Fibroblast of the aortic adventitia (primary cell): ENCODE measurements at regions not wholly inside any gene's neighbourhood (a gene's known extent, or its start where the extent isn't known, plus 50 kb on each side); places are given as distances from the start of the nearest gene placed in this dataset.

Experiments
- DNase-seq: peaks from one replicate; pipeline ENCODE4 v3.0.0-alpha.2; 2010; ENCODE audit warnings: low read depth
- H3K4me3 ChIP-seq: 2 replicates; pipeline ENCODE4 v1.5.1; 2011; ENCODE audit warnings: low read depth, mild to moderate bottlenecking, control low read depth, low read length, moderate library complexity
- CTCF ChIP-seq: IDR thresholded peaks from 2 replicates; pipeline ENCODE4 v1.5.1; 2011; ENCODE audit warnings: mild to moderate bottlenecking, low read length, control low read depth, inconsistent platforms; ENCODE audit not compliant: insufficient read depth

GRCh38 chr1:90612033-90612432 lies 105.1 kb downstream of the BARHL2 start:
- TF ChIP-seq CTCF, result no peak
- no peak overlapping the region for H3K4me3 ChIP-seq
- DNase-seq, result no peak

GRCh38 chr1:90607736-90608135 lies 109.4 kb downstream of the BARHL2 start:
- no peak overlapping the region for H3K4me3 ChIP-seq
- DNase-seq, result no peak

GRCh38 chr1:90605070-90605469 lies 112.0 kb downstream of the BARHL2 start:
- no peak for TF ChIP-seq CTCF
- no peak overlapping the region for H3K4me3 ChIP-seq
- no peak for DNase-seq

More at GRCh38 chr1:90607736-90608135, 109.4 kb downstream of the BARHL2 start:
- TF ChIP-seq CTCF, result no peak

GRCh38 chr1:90593312-90593711 lies 123.8 kb downstream of the BARHL2 start:
- no peak for DNase-seq
- no peak for TF ChIP-seq CTCF
- H3K4me3 ChIP-seq, result no peak overlapping the region

GRCh38 chr1:90591970-90592356 lies 125.1 kb downstream of the BARHL2 start:
- no peak for TF ChIP-seq CTCF
- no peak for DNase-seq
- no peak overlapping the region for H3K4me3 ChIP-seq

GRCh38 chr1:90591355-90591969 lies 125.6 kb downstream of the BARHL2 start:
- no peak overlapping the region for H3K4me3 ChIP-seq
- TF ChIP-seq CTCF, result no peak
- no peak for DNase-seq

- no peak for TF ChIP-seq CTCF
- DNase-seq, result no peak
- no peak overlapping the region for H3K4me3 ChIP-seq
These were observed 136.9 kb downstream of the BARHL2 start for GRCh38 chr1:90580176-90580575.
